Uterus (tissue), 2 donors: ENCODE measurements at regions not wholly inside any gene's neighbourhood (a gene's known extent, or its start where the extent isn't known, plus 50 kb on each side); places are given as distances from the start of the nearest gene placed in this dataset.

ENCODE experiments used
- POLR2A ChIP-seq, 2 donors: fragments of 450-650 bp; IDR thresholded peaks; one replicate each; pipeline ENCODE4 v1.6.1; 2016; ENCODE audit warnings: antibody characterized with exemption in 2 of 2, mild to moderate bottlenecking in 1 of 2, moderate library complexity in 1 of 2
- TF ChIP-seq, protein P1 (sequence below), 4 experiments: fragments of 200-600 bp in 2 of 4; fragments of 450-650 bp in 2 of 4; sonication (generic) in 2 of 4; IDR thresholded peaks; one replicate each; pipeline ENCODE4 v1.5.1; 2016 to 2019; ENCODE audit warnings: antibody characterized with exemption in 4 of 4, mild to moderate bottlenecking in 2 of 4, moderate library complexity in 1 of 4

DNA sequence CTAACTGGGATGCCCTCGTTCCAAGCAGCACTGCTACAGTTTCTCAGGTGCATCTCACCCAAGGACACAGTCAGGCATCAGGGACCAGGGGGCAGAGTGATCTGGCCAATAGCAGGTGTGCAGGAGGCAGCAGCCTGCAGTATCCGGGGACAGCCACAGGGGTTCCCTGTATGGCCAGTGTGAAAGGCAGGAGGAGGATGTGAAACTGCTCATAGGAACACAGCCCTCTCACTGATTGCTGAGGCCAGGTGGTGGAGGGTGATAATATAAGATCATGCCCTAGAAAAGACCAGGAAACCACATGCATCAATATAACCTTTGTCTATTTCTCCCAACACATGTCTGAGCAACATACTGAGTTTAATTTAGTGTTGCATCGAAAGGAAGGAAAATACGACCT, 112.7 kb upstream of the TACR1 start:
- TF ChIP-seq, protein P1, sequence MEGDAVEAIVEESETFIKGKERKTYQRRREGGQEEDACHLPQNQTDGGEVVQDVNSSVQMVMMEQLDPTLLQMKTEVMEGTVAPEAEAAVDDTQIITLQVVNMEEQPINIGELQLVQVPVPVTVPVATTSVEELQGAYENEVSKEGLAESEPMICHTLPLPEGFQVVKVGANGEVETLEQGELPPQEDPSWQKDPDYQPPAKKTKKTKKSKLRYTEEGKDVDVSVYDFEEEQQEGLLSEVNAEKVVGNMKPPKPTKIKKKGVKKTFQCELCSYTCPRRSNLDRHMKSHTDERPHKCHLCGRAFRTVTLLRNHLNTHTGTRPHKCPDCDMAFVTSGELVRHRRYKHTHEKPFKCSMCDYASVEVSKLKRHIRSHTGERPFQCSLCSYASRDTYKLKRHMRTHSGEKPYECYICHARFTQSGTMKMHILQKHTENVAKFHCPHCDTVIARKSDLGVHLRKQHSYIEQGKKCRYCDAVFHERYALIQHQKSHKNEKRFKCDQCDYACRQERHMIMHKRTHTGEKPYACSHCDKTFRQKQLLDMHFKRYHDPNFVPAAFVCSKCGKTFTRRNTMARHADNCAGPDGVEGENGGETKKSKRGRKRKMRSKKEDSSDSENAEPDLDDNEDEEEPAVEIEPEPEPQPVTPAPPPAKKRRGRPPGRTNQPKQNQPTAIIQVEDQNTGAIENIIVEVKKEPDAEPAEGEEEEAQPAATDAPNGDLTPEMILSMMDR (IDR thresholded peaks at IDR 0.05), result no peak
- TF ChIP-seq POLR2A (IDR thresholded peaks at IDR 0.05), result no peak
